Activated CD4-positive, alpha-beta T cell treated with anti-CD3 and anti-CD28 coated beads, Interleukin-2, amount 10 ng/mL, durations not matched to agents 24 days and 14 days (primary cell): ENCODE measurements at regions not wholly inside any gene's neighbourhood (a gene's known extent, or its start where the extent isn't known, plus 50 kb on each side); places are given as distances from the start of the nearest gene placed in this dataset.

Source experiments
- DNase-seq: peaks from one replicate; pipeline ENCODE4 v3.0.0; 2022
- H3K27ac Mint-ChIP-seq: one replicate; pipeline ENCODE4 v1.8.0; 2022; ENCODE audit warnings: mild to moderate bottlenecking, mixed read lengths
- H3K27me3 Mint-ChIP-seq: one replicate; pipeline ENCODE4 v1.8.0; 2022; ENCODE audit warnings: mixed read lengths
- H3K36me3 Mint-ChIP-seq: one replicate; pipeline ENCODE4 v1.8.0; 2022; ENCODE audit warnings: low read depth, mild to moderate bottlenecking, mixed read lengths
- H3K4me1 Mint-ChIP-seq: one replicate; pipeline ENCODE4 v1.8.0; 2021; ENCODE audit warnings: mixed read lengths
- H3K4me3 Mint-ChIP-seq: one replicate; pipeline ENCODE4 v1.8.0; 2022; ENCODE audit warnings: mild to moderate bottlenecking, moderate library complexity, mixed read lengths
- H3K9me3 Mint-ChIP-seq: one replicate; pipeline ENCODE4 v1.8.0; 2021; ENCODE audit warnings: mixed read lengths
- intact Hi-C: fragments of 100-400 bp; cut with micrococcal nuclease; formaldehyde crosslinking; loops from one replicate; pipeline ENCODE4 v1.15.1; 2023

DNA sequence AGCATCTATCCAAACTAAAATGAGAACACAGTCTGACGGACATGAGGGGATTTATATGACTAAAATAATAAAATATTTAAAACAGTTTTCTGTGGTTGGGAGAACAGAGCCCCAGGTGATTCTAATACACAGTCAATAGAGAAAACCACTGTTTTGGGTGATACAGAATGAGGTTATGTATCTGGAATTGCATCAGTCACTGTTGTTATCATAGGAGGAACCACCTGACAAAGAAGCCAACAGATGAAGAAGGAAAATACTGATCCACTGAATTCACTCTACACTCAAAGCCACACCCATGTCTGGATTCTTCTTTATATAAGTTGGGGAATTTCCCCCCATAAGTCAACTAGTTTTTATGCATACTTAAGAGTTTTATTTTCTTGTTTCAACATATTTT lies 799.0 kb downstream of the TLR4 start:
- Mint-ChIP-seq H3K9me3 (peaks cover 19% of the 10 kb centered on the region), H3K27me3 (no peaks in the 10 kb centered on the region), H3K27ac (no peak overlapping the region), H3K4me1 (no peaks in the 10 kb centered on the region), H3K4me3 (no peak overlapping the region), H3K36me3 (no peaks in the 10 kb centered on the region)
- intact Hi-C loops = no loop called here
- DNase-seq = no peak

DNA sequence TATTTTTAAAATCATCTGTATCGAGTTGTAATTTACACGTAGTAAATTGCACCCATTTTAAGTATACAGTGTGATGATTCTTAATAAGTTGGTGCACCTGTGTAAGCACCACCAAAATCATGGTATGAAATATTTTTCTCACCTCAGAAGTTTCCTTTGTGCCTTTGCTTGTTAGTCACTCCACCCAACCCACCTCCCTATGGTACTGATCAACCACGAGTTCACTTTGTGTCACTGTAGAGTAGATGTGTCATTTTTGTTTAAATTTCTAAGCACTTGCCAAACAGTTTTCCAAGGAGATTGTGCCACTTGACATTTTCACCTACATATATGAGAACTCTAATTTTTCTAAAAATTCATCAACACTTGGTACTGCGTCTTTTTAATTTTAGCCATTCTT lies 806.5 kb downstream of the TLR4 start:
- H3K36me3 Mint-ChIP-seq = no peaks in the 10 kb centered on the region
- no peak overlapping the region for H3K27ac Mint-ChIP-seq
- peaks cover 9% of the 10 kb centered on the region for H3K9me3 Mint-ChIP-seq
- no peaks in the 10 kb centered on the region for H3K27me3 Mint-ChIP-seq
- no peak overlapping the region for H3K4me3 Mint-ChIP-seq
- intact Hi-C loops = no loop called here
- DNase-seq = no peak
- H3K4me1 Mint-ChIP-seq = no peaks in the 10 kb centered on the region

GRCh38 chr9:118515947-118516346 lies 811.7 kb downstream of the TLR4 start:
- Mint-ChIP-seq H3K27me3 (no peaks in the 10 kb centered on the region), H3K27ac (no peak overlapping the region), H3K4me1 (no peaks in the 10 kb centered on the region), H3K9me3 (no peaks in the 10 kb centered on the region), H3K36me3 (no peaks in the 10 kb centered on the region), H3K4me3 (no peak overlapping the region)
- intact Hi-C loops = no loop called here
- no peak for DNase-seq

DNA sequence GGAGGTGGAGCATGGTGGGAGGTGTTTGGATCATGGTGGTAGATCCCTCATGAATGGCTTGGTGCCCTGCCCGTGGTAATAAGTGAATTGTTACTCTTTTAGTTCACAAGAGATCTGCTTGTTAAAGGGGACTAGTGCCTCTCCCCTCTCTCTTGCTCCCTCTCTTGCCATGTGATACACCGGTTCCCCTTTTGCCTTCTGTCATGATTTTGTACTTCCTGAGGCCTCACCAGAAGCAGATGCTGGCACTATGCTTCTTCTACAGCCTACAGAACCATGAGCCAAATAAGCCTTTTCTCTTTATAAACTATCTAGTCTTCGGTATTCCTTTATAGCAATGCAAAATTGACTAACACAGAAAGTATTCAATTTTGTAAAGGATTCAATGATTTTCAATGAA lies 817.1 kb downstream of the TLR4 start:
- Mint-ChIP-seq H3K36me3 (no peaks in the 10 kb centered on the region), H3K27me3 (no peaks in the 10 kb centered on the region), H3K4me3 (no peak overlapping the region), H3K27ac (no peak overlapping the region), H3K4me1 (no peaks in the 10 kb centered on the region), H3K9me3 (no peaks in the 10 kb centered on the region)
- DNase-seq = no peak
- intact Hi-C loops = no loop called here

GRCh38 chr9:118522093-118523028 lies 818.2 kb downstream of the TLR4 start:
- Mint-ChIP-seq H3K36me3 (no peaks in the 10 kb centered on the region), H3K27ac (no peak overlapping the region), H3K4me1 (no peaks in the 10 kb centered on the region), H3K9me3 (no peaks in the 10 kb centered on the region), H3K27me3 (no peaks in the 10 kb centered on the region), H3K4me3 (no peak overlapping the region)
- peak; percentile 60 for DNase-seq
- intact Hi-C loops = no loop called here

GRCh38 chr9:118527261-118527660 lies 823.1 kb downstream of the TLR4 start:
- Mint-ChIP-seq H3K4me1 (no peaks in the 10 kb centered on the region), H3K9me3 (no peaks in the 10 kb centered on the region), H3K27ac (no peak overlapping the region), H3K27me3 (no peaks in the 10 kb centered on the region), H3K36me3 (no peaks in the 10 kb centered on the region), H3K4me3 (no peak overlapping the region)
- no peak for DNase-seq
- intact Hi-C loops = no loop called here

GRCh38 chr9:118529210-118529609 lies 825.0 kb downstream of the TLR4 start:
- Mint-ChIP-seq H3K27ac (no peak overlapping the region), H3K4me1 (no peaks in the 10 kb centered on the region), H3K27me3 (no peaks in the 10 kb centered on the region), H3K9me3 (no peaks in the 10 kb centered on the region), H3K36me3 (no peaks in the 10 kb centered on the region), H3K4me3 (no peak overlapping the region)
- no peak for DNase-seq
- intact Hi-C loops = no loop called here

- Mint-ChIP-seq H3K27ac (no peak overlapping the region), H3K9me3 (no peaks in the 10 kb centered on the region), H3K27me3 (no peaks in the 10 kb centered on the region), H3K4me3 (no peak overlapping the region), H3K36me3 (no peaks in the 10 kb centered on the region), H3K4me1 (no peaks in the 10 kb centered on the region)
- intact Hi-C loops = no loop called here
- DNase-seq = no peak
Observed at GRCh38 chr9:118529624-118530214, 825.5 kb downstream of the TLR4 start.

- H3K4me1 Mint-ChIP-seq = no peaks in the 10 kb centered on the region
- H3K4me3 Mint-ChIP-seq = no peak overlapping the region
- no peaks in the 10 kb centered on the region for H3K9me3 Mint-ChIP-seq
- H3K36me3 Mint-ChIP-seq = no peaks in the 10 kb centered on the region
- H3K27ac Mint-ChIP-seq = no peak overlapping the region
- intact Hi-C loops = no loop called here
- DNase-seq = no peak
- H3K27me3 Mint-ChIP-seq = no peaks in the 10 kb centered on the region
Observed at GRCh38 chr9:118532592-118532991, 828.4 kb downstream of the TLR4 start.

GRCh38 chr9:118533101-118533500 lies 828.9 kb downstream of the TLR4 start:
- H3K27ac Mint-ChIP-seq = no peak overlapping the region
- no peak overlapping the region for H3K4me3 Mint-ChIP-seq
- H3K4me1 Mint-ChIP-seq = no peaks in the 10 kb centered on the region
- no peaks in the 10 kb centered on the region for H3K27me3 Mint-ChIP-seq
- intact Hi-C loops = no loop called here
- DNase-seq = no peak
- no peaks in the 10 kb centered on the region for H3K9me3 Mint-ChIP-seq
- no peaks in the 10 kb centered on the region for H3K36me3 Mint-ChIP-seq

DNA sequence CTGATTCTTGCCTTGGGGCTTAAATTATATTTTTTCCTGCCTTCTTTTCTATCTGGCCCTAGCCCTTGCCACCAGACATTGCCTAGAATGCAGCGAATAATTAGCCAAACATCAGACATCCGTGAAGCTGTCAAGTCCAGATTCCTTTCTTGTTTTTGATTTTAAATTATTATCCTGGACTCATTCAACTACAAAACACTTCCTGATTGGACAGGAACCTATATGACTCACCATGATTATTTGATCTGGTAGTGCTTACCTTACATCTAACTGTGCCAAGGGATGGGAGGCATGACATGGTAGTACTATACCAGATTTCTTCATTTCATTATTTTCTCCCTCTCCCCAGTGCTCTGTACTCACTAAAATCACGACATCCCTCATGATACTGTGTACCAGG lies 829.6 kb downstream of the TLR4 start:
- Mint-ChIP-seq H3K4me3 (no peak overlapping the region), H3K9me3 (no peaks in the 10 kb centered on the region), H3K27me3 (no peaks in the 10 kb centered on the region), H3K36me3 (no peaks in the 10 kb centered on the region), H3K27ac (no peak overlapping the region), H3K4me1 (no peaks in the 10 kb centered on the region)
- intact Hi-C loops = no loop called here
- no peak for DNase-seq

DNA sequence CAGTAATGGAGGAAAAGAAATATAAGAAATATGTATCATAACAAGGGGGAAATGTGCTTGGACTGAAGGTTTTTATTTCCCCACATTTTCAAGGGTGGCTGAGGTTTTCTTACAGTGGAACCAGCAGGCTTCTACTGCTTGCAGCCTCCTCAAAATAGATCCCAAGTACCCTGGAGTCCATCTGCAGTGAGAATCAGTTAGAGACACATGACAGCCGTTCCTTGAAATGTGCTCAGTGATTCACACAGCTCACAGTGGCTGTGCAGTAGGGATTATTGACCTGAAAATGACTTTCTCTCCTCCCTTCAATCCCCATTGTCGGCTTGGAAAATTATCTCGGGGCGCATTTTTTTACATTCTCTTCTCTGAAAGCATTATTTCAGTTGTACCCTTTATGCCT lies 832.0 kb downstream of the TLR4 start:
- Mint-ChIP-seq H3K36me3 (no peaks in the 10 kb centered on the region), H3K27me3 (no peaks in the 10 kb centered on the region), H3K4me3 (no peak overlapping the region), H3K27ac (no peak overlapping the region), H3K9me3 (no peaks in the 10 kb centered on the region), H3K4me1 (no peaks in the 10 kb centered on the region)
- DNase-seq = no peak
- intact Hi-C loops = no loop called here

- Mint-ChIP-seq H3K4me3 (no peak overlapping the region), H3K36me3 (no peaks in the 10 kb centered on the region), H3K9me3 (no peaks in the 10 kb centered on the region), H3K27ac (no peak overlapping the region), H3K4me1 (no peaks in the 10 kb centered on the region), H3K27me3 (no peaks in the 10 kb centered on the region)
- intact Hi-C loops = no loop called here
- no peak for DNase-seq
Observed at GRCh38 chr9:118538959-118539358, 830.3 kb downstream of the BRINP1 start.

DNA sequence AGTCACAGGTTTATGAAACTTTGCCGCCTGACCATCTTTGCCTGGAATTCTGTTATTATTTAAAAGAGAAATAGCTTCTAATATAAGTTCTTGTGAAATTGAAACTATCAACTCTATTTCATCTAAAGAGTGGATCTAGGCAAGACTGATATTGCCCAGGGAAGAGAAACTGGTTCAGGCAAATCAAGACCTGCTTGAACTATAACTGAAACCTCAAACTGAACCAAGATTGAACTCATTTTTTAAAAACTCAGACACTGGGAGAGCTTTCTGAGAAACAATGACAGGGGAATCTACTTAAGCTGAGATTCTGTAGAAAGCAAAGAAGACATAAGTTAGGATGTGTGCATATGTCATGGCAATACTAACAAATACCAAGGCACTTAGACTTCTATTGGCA lies 815.8 kb downstream of the BRINP1 start:
- intact Hi-C loops = no loop called here
- H3K27ac Mint-ChIP-seq = no peak overlapping the region
- no peaks in the 10 kb centered on the region for H3K4me1 Mint-ChIP-seq
- peaks cover 9% of the 10 kb centered on the region for H3K9me3 Mint-ChIP-seq
- H3K36me3 Mint-ChIP-seq = no peaks in the 10 kb centered on the region
- H3K4me3 Mint-ChIP-seq = no peak overlapping the region
- no peak for DNase-seq
- H3K27me3 Mint-ChIP-seq = no peaks in the 10 kb centered on the region

- no peak for DNase-seq
- Mint-ChIP-seq H3K27ac (no peak overlapping the region), H3K9me3 (peaks cover 9% of the 10 kb centered on the region), H3K4me3 (no peak overlapping the region), H3K4me1 (no peaks in the 10 kb centered on the region), H3K36me3 (no peaks in the 10 kb centered on the region), H3K27me3 (no peaks in the 10 kb centered on the region)
- intact Hi-C loops = no loop called here
Observed at GRCh38 chr9:118554987-118555386, 814.2 kb downstream of the BRINP1 start.
